GM13977 (cell line): ENCODE measurements at regions not wholly inside any gene's neighbourhood (a gene's known extent, or its start where the extent isn't known, plus 50 kb on each side); places are given as distances from the start of the nearest gene placed in this dataset.
A peak's percentile ranks its signal among the peaks of the same experiment; 100 is the strongest.

ENCODE experiments used
- DNase-seq: peaks from one replicate; pipeline ENCODE4 v3.0.0; 2012; ENCODE audit warnings: low spot score
- in situ Hi-C: fragments of 300-500 bp; cut with MboI; formaldehyde crosslinking; loops from one replicate; pipeline ENCODE4 v1.12.0; 2022; ENCODE audit warnings: low sequenced_read_pairs, low pct_unique_long_range_greater_than_20kb, mixed read lengths, inconsistent platforms; ENCODE audit not compliant: unreplicated experiment
- TF ChIP-seq, protein P1 (sequence below): IDR thresholded peaks from 2 replicates; pipeline ENCODE4 v1.5.1; 2012; ENCODE audit warnings: mild to moderate bottlenecking, control low read depth; ENCODE audit not compliant: insufficient read depth; ENCODE audit errors: extremely low read depth, missing control alignments

- in situ Hi-C loops: no loop called here
- TF ChIP-seq, protein P1, sequence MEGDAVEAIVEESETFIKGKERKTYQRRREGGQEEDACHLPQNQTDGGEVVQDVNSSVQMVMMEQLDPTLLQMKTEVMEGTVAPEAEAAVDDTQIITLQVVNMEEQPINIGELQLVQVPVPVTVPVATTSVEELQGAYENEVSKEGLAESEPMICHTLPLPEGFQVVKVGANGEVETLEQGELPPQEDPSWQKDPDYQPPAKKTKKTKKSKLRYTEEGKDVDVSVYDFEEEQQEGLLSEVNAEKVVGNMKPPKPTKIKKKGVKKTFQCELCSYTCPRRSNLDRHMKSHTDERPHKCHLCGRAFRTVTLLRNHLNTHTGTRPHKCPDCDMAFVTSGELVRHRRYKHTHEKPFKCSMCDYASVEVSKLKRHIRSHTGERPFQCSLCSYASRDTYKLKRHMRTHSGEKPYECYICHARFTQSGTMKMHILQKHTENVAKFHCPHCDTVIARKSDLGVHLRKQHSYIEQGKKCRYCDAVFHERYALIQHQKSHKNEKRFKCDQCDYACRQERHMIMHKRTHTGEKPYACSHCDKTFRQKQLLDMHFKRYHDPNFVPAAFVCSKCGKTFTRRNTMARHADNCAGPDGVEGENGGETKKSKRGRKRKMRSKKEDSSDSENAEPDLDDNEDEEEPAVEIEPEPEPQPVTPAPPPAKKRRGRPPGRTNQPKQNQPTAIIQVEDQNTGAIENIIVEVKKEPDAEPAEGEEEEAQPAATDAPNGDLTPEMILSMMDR: no peak
- DNase-seq: no peak
Measured at GRCh38 chrX:26954029-26954428, 509.1 kb downstream of the PPP4R3C start.

DNA sequence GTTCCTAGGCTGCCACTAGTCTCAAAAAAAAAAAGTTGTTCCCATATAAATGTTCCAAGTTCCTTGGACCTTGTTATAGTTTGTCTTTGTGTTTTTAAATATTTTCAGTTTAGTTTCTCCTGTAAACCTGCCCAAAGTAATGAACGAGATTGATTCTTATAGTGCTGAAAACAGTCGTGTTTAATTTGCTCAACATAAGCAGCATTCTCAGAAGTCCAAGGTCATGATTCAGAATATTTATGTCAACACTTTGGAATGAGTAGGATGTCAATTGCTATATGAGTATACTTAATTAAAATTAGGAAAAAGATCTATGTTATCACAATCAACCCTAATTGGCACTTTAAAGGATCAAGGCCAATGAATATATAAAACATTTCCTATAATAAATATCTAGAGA is 510.9 kb downstream of the PPP4R3C start:
- TF ChIP-seq, protein P1: no peak
- no peak for DNase-seq
- in situ Hi-C loops: no loop called here

- in situ Hi-C loops: no loop called here
- TF ChIP-seq, protein P1: no peak
Measured at GRCh38 chrX:26927419-26927818, 535.7 kb downstream of the PPP4R3C start.

DNA sequence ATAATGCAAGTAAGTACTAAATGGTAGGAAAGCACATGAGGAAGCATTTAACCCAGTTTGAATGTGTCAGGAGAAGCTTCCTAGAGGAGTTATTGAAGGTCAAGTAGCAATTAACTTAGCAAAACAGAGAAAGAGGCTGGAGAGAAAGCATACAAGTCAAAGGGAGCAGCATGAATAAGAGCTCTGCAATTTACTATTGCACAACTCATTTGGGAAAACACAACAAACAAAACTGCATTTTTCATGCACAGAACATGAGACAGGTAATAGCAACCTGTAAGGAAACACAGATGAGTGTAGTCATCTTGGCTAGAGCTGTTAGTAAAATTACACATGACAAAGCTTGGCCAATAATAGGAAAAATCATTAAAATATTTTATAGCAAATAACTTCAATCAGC is 538.1 kb downstream of the PPP4R3C start:
- in situ Hi-C loops: no loop called here
- no peak for DNase-seq
- TF ChIP-seq, protein P1: no peak

More at GRCh38 chrX:26927419-26927818, 535.7 kb downstream of the PPP4R3C start:
- DNase-seq: no peak

GRCh38 chrX:26922278-26922677 is 540.9 kb downstream of the PPP4R3C start:
- in situ Hi-C loops: no loop called here
- TF ChIP-seq, protein P1: no peak
- DNase-seq: no peak

GRCh38 chrX:26918631-26919030 is 544.5 kb downstream of the PPP4R3C start:
- peak; percentile 3 for DNase-seq
- in situ Hi-C loops: no loop called here
- TF ChIP-seq, protein P1: peak; percentile 66

DNA sequence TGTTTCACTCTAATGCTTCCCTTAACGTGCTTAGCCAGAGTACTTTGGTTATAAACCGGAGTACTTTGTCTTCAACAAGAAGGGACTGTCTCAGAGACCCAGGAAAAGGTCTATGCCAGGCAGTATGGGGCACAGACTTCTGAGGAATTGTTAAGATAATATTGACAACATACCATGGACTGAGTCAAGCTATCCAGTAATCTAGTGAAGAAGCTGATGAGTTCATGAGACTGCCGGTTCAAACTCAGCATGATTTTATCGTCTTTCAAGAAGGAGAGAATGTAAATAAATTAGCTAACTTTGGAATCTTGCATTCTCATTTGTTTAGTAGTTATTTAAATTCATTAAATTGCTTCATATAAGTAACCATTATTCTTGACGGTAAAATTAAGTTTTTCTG is 546.1 kb downstream of the PPP4R3C start:
- TF ChIP-seq, protein P1: no peak
- in situ Hi-C loops: no loop called here
- DNase-seq: no peak
